GM12875 (cell line): ENCODE measurements at regions not wholly inside any gene's neighbourhood (a gene's known extent, or its start where the extent isn't known, plus 50 kb on each side); places are given as distances from the start of the nearest gene placed in this dataset.
"Not testable (repeated sequence)": the region's sequence is repeated elsewhere in the genome, so short reads cannot be mapped to it uniquely, and the experiment has no call there.

Experiments used
- H3K4me3 ChIP-seq: one replicate; pipeline ENCODE4 v1.5.1; 2011; ENCODE audit warnings: low read depth, low read length, control low read depth
- CTCF ChIP-seq: IDR thresholded peaks from 2 replicates; pipeline ENCODE4 v1.5.1; 2011; ENCODE audit warnings: low read depth, mild to moderate bottlenecking, control low read depth, inconsistent platforms, low read length, moderate library complexity, borderline replicate concordance; ENCODE audit not compliant: insufficient read depth

GRCh38 chr4:54842226-54842625, 184.5 kb downstream of the KIT start:
- H3K4me3 ChIP-seq = no peak overlapping the region
- TF ChIP-seq CTCF = no peak

GRCh38 chr4:54840992-54841768, 183.4 kb downstream of the KIT start:
- H3K4me3 ChIP-seq = no peak overlapping the region
- no peak for TF ChIP-seq CTCF

- no peak overlapping the region for H3K4me3 ChIP-seq
- no peak for TF ChIP-seq CTCF
Measured at GRCh38 chr4:54840430-54840829, 182.7 kb downstream of the KIT start.

GRCh38 chr4:54838301-54838700, 180.5 kb downstream of the KIT start:
- TF ChIP-seq CTCF = no peak
- H3K4me3 ChIP-seq = no peak overlapping the region

GRCh38 chr4:54837576-54838140, 179.9 kb downstream of the KIT start:
- TF ChIP-seq CTCF = no peak
- no peak overlapping the region for H3K4me3 ChIP-seq

- H3K4me3 ChIP-seq = not testable (repeated sequence)
Measured at GRCh38 chr4:54828361-54828760, 170.6 kb downstream of the KIT start.

GRCh38 chr4:54823616-54824015, 165.9 kb downstream of the KIT start:
- H3K4me3 ChIP-seq = no peak overlapping the region

More at GRCh38 chr4:54823616-54824015, 165.9 kb downstream of the KIT start:
- TF ChIP-seq CTCF = no peak
